ENCODE measurements at regions not wholly inside any gene's neighbourhood (a gene's known extent, or its start where the extent isn't known, plus 50 kb on each side); places are given as distances from the start of the nearest gene placed in this dataset.

DNA sequence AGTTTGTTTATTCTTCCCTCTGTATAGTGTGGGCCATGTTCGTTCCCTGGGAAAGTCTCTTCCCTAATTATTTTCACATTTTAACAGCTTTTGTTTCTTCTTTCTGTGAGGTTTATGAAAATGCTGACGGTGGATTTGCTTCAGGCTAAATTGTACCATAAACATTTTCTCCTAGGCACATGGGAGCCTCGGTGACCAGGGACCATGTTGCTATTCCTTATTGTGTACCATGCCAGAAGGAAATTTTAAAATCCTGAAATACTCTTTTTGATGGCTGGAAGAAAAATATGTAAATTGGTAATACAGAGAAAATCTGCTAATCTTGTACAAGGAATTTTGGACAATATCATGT is 230.1 kb upstream of the JUN start:
- Histone ChIP-seq H3K9ac (ENCODE audit: insufficient read length, low read depth) (peak overlapping the region; percentile 27), H3K9me3 (ENCODE audit: insufficient read depth, low read length) (peaks cover 11% of the 10 kb centered on the region), H3K36me3 (ENCODE audit: insufficient read depth, insufficient read length, low read length) (no peaks in the 10 kb centered on the region), H3K4me3 (ENCODE audit: insufficient read length, low read depth) (no peak overlapping the region), H3K27me3 (ENCODE audit: insufficient read depth, insufficient read length) (no peaks in the 10 kb centered on the region), H3K4me1 (ENCODE audit: insufficient read depth, insufficient read length) (peaks cover 11% of the 10 kb centered on the region)
- TF ChIP-seq SUZ12 (IDR thresholded peaks at IDR 0.05; ENCODE audit: extremely low read depth, insufficient read depth, insufficient read length), result no peak
- TF ChIP-seq ZNF274 (IDR thresholded peaks at IDR 0.05; ENCODE audit: low read depth, low read length), result no peak
- TF ChIP-seq YY1 (IDR thresholded peaks at IDR 0.05; ENCODE audit: insufficient read depth, insufficient read length), result no peak
- no peak for DNase-seq (ENCODE audit: low read depth, low spot score)

DNA sequence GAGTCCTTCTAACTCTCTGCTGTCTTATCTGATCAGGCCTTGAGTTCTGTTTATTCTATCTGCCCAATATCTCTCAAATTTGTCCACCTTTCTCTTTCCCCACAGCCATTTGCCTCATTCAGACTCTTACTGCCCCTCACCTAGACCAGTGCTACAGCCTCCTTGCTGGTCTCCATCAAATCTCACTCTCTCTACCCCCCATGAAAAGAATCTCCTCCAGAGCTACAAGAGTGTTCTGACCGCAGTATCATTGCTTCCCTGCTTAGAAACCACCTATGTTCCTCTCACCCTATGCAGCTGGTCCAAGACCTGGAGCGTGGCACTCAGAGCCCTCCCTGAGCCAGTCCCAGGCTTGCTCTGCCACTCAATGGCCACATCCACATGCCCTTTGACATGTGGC is 231.0 kb upstream of the JUN start:
- H3K4me1 ChIP-seq (ENCODE audit: insufficient read depth, insufficient read length), result peaks cover 14% of the 10 kb centered on the region
- no peaks in the 10 kb centered on the region for H3K27me3 ChIP-seq (ENCODE audit: insufficient read depth, insufficient read length)
- H3K9me3 ChIP-seq (ENCODE audit: insufficient read depth, low read length), result peaks cover 16% of the 10 kb centered on the region
- DNase-seq (ENCODE audit: low read depth, low spot score), result no peak
- H3K9ac ChIP-seq (ENCODE audit: insufficient read length, low read depth), result no peak overlapping the region
- H3K36me3 ChIP-seq (ENCODE audit: insufficient read depth, insufficient read length, low read length), result no peaks in the 10 kb centered on the region
- H3K4me3 ChIP-seq (ENCODE audit: insufficient read length, low read depth), result no peak overlapping the region
- no peak for TF ChIP-seq SUZ12 (IDR thresholded peaks at IDR 0.05; ENCODE audit: extremely low read depth, insufficient read depth, insufficient read length)
- no peak for TF ChIP-seq ZNF274 (IDR thresholded peaks at IDR 0.05; ENCODE audit: low read depth, low read length)
- TF ChIP-seq YY1 (IDR thresholded peaks at IDR 0.05; ENCODE audit: insufficient read depth, insufficient read length), result no peak

- Histone ChIP-seq H3K27me3 (ENCODE audit: insufficient read depth, insufficient read length) (no peaks in the 10 kb centered on the region), H3K9ac (ENCODE audit: insufficient read length, low read depth) (no peak overlapping the region), H3K9me3 (ENCODE audit: insufficient read depth, low read length) (peaks cover 16% of the 10 kb centered on the region), H3K4me3 (ENCODE audit: insufficient read length, low read depth) (no peak overlapping the region), H3K4me1 (ENCODE audit: insufficient read depth, insufficient read length) (peaks cover 14% of the 10 kb centered on the region), H3K36me3 (ENCODE audit: insufficient read depth, insufficient read length, low read length) (no peaks in the 10 kb centered on the region)
- no peak for DNase-seq (ENCODE audit: low read depth, low spot score)
- TF ChIP-seq ZNF274 (IDR thresholded peaks at IDR 0.05; ENCODE audit: low read depth, low read length), result no peak
- no peak for TF ChIP-seq SUZ12 (IDR thresholded peaks at IDR 0.05; ENCODE audit: extremely low read depth, insufficient read depth, insufficient read length)
- TF ChIP-seq YY1 (IDR thresholded peaks at IDR 0.05; ENCODE audit: insufficient read depth, insufficient read length), result no peak
These were observed 231.9 kb upstream of the JUN start for GRCh38 chr1:59015708-59016107.

- no peaks in the 10 kb centered on the region for H3K36me3 ChIP-seq (ENCODE audit: insufficient read depth, insufficient read length, low read length)
- H3K4me3 ChIP-seq (ENCODE audit: insufficient read length, low read depth), result no peak overlapping the region
- no peak for DNase-seq (ENCODE audit: low read depth, low spot score)
- no peaks in the 10 kb centered on the region for H3K27me3 ChIP-seq (ENCODE audit: insufficient read depth, insufficient read length)
- peaks cover 14% of the 10 kb centered on the region for H3K4me1 ChIP-seq (ENCODE audit: insufficient read depth, insufficient read length)
- H3K9me3 ChIP-seq (ENCODE audit: insufficient read depth, low read length), result peaks cover 16% of the 10 kb centered on the region
- no peak overlapping the region for H3K9ac ChIP-seq (ENCODE audit: insufficient read length, low read depth)
- TF ChIP-seq YY1 (IDR thresholded peaks at IDR 0.05; ENCODE audit: insufficient read depth, insufficient read length), result no peak
- TF ChIP-seq SUZ12 (IDR thresholded peaks at IDR 0.05; ENCODE audit: extremely low read depth, insufficient read depth, insufficient read length), result no peak
- no peak for TF ChIP-seq ZNF274 (IDR thresholded peaks at IDR 0.05; ENCODE audit: low read depth, low read length)
These were observed 232.5 kb upstream of the JUN start for GRCh38 chr1:59016390-59016789.

DNA sequence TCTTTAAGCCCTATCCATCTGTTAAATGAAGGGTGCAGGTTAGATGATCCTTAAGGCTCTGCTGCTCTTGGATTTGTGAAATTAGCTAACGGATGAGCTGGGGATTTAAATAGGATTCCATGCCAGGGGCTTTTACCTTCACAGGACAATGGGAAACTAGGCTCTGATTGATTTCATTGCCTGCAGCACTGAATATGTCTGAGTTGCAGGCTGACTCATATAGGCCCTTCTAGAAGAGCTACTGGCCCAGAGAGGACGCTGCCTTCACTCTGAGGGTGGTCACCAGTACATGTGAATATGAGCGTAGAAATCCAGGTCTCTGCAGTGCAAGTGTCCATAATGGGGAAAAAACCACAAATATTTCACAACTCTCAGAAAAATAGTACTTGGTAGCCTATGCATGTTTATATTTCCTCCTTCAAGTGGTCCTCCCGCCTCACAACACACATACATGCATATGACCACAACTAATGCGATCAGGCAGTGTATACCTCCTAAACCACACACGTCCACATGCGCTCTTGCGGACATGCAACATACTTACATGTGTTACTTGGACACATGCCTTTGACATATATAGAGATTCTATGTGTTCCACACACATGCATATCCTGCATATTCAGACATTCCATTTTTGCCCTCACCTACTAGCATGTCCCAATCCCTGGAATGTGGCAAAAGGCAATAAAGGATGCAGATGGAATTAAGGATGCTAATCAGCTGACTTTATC is 233.8 kb upstream of the JUN start:
- H3K4me1 ChIP-seq (ENCODE audit: insufficient read depth, insufficient read length), result peaks cover 14% of the 10 kb centered on the region
- no peaks in the 10 kb centered on the region for H3K27me3 ChIP-seq (ENCODE audit: insufficient read depth, insufficient read length)

DNA sequence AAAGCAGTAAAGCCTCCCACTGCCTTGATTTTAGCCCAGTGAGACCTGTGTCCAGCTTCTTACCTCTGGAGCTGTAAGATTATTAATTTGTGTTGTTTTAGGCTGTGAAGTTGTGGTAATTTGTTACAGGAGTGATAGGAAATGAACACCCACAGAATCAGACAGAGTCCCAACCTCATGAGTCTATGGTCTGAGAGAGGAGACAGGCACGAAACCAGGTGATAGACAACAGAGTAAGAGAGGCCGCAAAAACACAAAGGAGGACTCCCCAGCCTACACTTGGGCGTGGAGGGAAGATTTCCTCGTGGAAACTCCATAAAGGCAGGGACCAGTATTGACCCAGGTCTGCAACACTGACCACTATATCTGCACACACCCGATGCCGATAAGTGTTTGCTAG is 234.6 kb upstream of the JUN start:
- no peaks in the 10 kb centered on the region for H3K36me3 ChIP-seq (ENCODE audit: insufficient read depth, insufficient read length, low read length)
- TF ChIP-seq ZNF274 (IDR thresholded peaks at IDR 0.05; ENCODE audit: low read depth, low read length), result no peak
- no peak for TF ChIP-seq YY1 (IDR thresholded peaks at IDR 0.05; ENCODE audit: insufficient read depth, insufficient read length)
- TF ChIP-seq SUZ12 (IDR thresholded peaks at IDR 0.05; ENCODE audit: extremely low read depth, insufficient read depth, insufficient read length), result no peak
- H3K9ac ChIP-seq (ENCODE audit: insufficient read length, low read depth), result no peak overlapping the region
- DNase-seq (ENCODE audit: low read depth, low spot score), result no peak
- peaks cover 14% of the 10 kb centered on the region for H3K4me1 ChIP-seq (ENCODE audit: insufficient read depth, insufficient read length)
- H3K27me3 ChIP-seq (ENCODE audit: insufficient read depth, insufficient read length), result no peaks in the 10 kb centered on the region
- peaks cover 16% of the 10 kb centered on the region for H3K9me3 ChIP-seq (ENCODE audit: insufficient read depth, low read length)
- no peak overlapping the region for H3K4me3 ChIP-seq (ENCODE audit: insufficient read length, low read depth)

More for the DNA sequence above, 233.8 kb upstream of the JUN start:
- Histone ChIP-seq H3K9me3 (ENCODE audit: insufficient read depth, low read length) (peaks cover 16% of the 10 kb centered on the region), H3K4me3 (ENCODE audit: insufficient read length, low read depth) (no peak overlapping the region), H3K36me3 (ENCODE audit: insufficient read depth, insufficient read length, low read length) (no peaks in the 10 kb centered on the region), H3K9ac (ENCODE audit: insufficient read length, low read depth) (no peak overlapping the region)
- TF ChIP-seq YY1 (IDR thresholded peaks at IDR 0.05; ENCODE audit: insufficient read depth, insufficient read length) (no peak), ZNF274 (IDR thresholded peaks at IDR 0.05; ENCODE audit: low read depth, low read length) (no peak), SUZ12 (IDR thresholded peaks at IDR 0.05; ENCODE audit: extremely low read depth, insufficient read depth, insufficient read length) (no peak)
- no peak for DNase-seq (ENCODE audit: low read depth, low spot score)

- TF ChIP-seq YY1 (IDR thresholded peaks at IDR 0.05; ENCODE audit: insufficient read depth, insufficient read length) (no peak), ZNF274 (IDR thresholded peaks at IDR 0.05; ENCODE audit: low read depth, low read length) (no peak), SUZ12 (IDR thresholded peaks at IDR 0.05; ENCODE audit: extremely low read depth, insufficient read depth, insufficient read length) (no peak)
- no peaks in the 10 kb centered on the region for H3K27me3 ChIP-seq (ENCODE audit: insufficient read depth, insufficient read length)
These were observed 235.0 kb upstream of the JUN start for GRCh38 chr1:59018860-59019259.

More at GRCh38 chr1:59018860-59019259, 235.0 kb upstream of the JUN start:
- Histone ChIP-seq H3K4me3 (ENCODE audit: insufficient read length, low read depth) (no peak overlapping the region), H3K9me3 (ENCODE audit: insufficient read depth, low read length) (peaks cover 16% of the 10 kb centered on the region), H3K36me3 (ENCODE audit: insufficient read depth, insufficient read length, low read length) (no peaks in the 10 kb centered on the region), H3K4me1 (ENCODE audit: insufficient read depth, insufficient read length) (peaks cover 14% of the 10 kb centered on the region), H3K9ac (ENCODE audit: insufficient read length, low read depth) (no peak overlapping the region)
- no peak for DNase-seq (ENCODE audit: low read depth, low spot score)
